Lower lobe of right lung (tissue), 2 donors: ENCODE measurements at regions not wholly inside any gene's neighbourhood (a gene's known extent, or its start where the extent isn't known, plus 50 kb on each side); places are given as distances from the start of the nearest gene placed in this dataset.

Source experiments
- ATAC-seq, 2 donors: fragments of 200-7000 bp; cut with Tn5 transposase; one replicate each; pipeline ENCODE4 v1.9.1; 2020 to 2022; ENCODE audit warnings: mild to moderate bottlenecking in 2 of 2, moderate library complexity in 2 of 2
- DNase-seq: peaks from one replicate; pipeline ENCODE4 v3.0.0-alpha.2; 2020
- H3K27ac ChIP-seq: fragments of 200-600 bp; one replicate; pipeline ENCODE4 v1.8.0; 2022
- H3K27me3 ChIP-seq: fragments of 200-600 bp; one replicate; pipeline ENCODE4 v1.8.0; 2022; ENCODE audit warnings: low read depth
- H3K36me3 ChIP-seq: fragments of 200-600 bp; one replicate; pipeline ENCODE4 v1.8.0; 2022; ENCODE audit warnings: mild to moderate bottlenecking
- H3K4me1 ChIP-seq: fragments of 200-600 bp; one replicate; pipeline ENCODE4 v1.8.0; 2022
- H3K4me3 ChIP-seq: fragments of 200-600 bp; one replicate; pipeline ENCODE4 v1.8.0; 2022; ENCODE audit warnings: mild to moderate bottlenecking
- H3K9me3 ChIP-seq: fragments of 200-600 bp; one replicate; pipeline ENCODE4 v1.8.0; 2022
- CTCF ChIP-seq: fragments of 200-600 bp; IDR thresholded peaks from one replicate; pipeline ENCODE4 v1.8.0; 2022; ENCODE audit warnings: antibody characterized with exemption, mild to moderate bottlenecking
- intact Hi-C: fragments of 100-400 bp; cut with DNase I; formaldehyde crosslinking; loops from one replicate; pipeline ENCODE4 v1.11.0; 2022
- donor health status: DM: no; HTN: yes; CAD: no; lungs with severe emphysema.

- H3K27me3 ChIP-seq, result no peaks in the 10 kb centered on the region
- TF ChIP-seq CTCF, result no peak
- no peaks in the 10 kb centered on the region for H3K36me3 ChIP-seq
- intact Hi-C loops, result no loop called here
- no peaks in the 10 kb centered on the region for H3K4me1 ChIP-seq
- no peak for DNase-seq
- H3K4me3 ChIP-seq, result no peak overlapping the region
- no peak for ATAC-seq
- H3K27ac ChIP-seq, result no peak overlapping the region
- H3K9me3 ChIP-seq, result peaks cover 34% of the 10 kb centered on the region
These were observed 381.6 kb downstream of the KLF5 start for GRCh38 chr13:73440296-73440895.

DNA sequence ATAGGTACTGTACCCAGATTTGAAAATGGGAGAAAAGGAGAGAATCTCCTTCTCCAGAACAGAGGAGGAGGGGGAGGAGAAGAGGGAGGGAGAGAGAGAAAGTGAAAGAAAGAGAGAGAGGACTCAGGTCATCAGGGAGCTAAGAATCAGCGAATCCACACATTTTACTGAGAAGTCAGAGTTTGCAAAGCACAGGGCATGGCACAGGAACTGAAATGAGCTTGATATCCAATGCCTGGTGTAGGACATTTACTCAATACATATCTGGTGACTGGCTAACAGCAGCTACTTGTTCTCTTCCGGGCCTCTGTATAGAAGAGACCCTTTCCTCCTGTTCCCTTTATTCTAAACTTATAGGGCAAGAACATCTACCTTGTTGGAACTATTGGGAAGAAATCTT lies 375.1 kb downstream of the KLF5 start:
- Histone ChIP-seq H3K9me3 (peaks cover 5% of the 10 kb centered on the region), H3K36me3 (no peaks in the 10 kb centered on the region), H3K27me3 (no peaks in the 10 kb centered on the region), H3K4me3 (no peak overlapping the region), H3K27ac (no peak overlapping the region), H3K4me1 (no peaks in the 10 kb centered on the region)
- ATAC-seq, result no peak
- intact Hi-C loops, result no loop called here
- no peak for DNase-seq
- TF ChIP-seq CTCF, result no peak

DNA sequence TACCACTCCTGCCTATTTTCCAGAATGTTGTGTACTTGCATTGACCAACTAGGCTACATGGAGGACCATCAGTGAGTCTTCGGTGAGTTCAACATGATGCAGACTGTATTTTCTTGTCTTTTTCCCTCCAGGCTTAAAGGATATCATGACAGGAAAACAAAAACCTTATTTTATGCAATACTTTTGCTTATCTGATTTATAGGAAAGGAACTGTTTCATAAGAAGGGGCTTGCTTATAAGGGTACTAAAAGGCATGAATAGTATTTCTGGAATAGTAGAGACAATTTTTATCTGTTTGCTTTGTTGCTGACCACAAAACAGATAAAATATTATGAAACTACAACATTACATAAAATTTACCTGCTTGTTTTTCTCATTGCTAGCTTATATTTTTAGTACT lies 374.7 kb downstream of the KLF5 start:
- intact Hi-C loops, result no loop called here
- no peak overlapping the region for H3K27ac ChIP-seq
- no peaks in the 10 kb centered on the region for H3K27me3 ChIP-seq
- ATAC-seq (no peak), DNase-seq (no peak)
- H3K9me3 ChIP-seq, result peaks cover 3% of the 10 kb centered on the region
- H3K4me1 ChIP-seq, result no peaks in the 10 kb centered on the region
- no peak for TF ChIP-seq CTCF
- no peaks in the 10 kb centered on the region for H3K36me3 ChIP-seq
- H3K4me3 ChIP-seq, result no peak overlapping the region

- ATAC-seq (peak in 1 of 2 donors; percentile 46), DNase-seq (no peak)
- intact Hi-C loops, result no loop called here
- no peak overlapping the region for H3K4me3 ChIP-seq
- no peak for TF ChIP-seq CTCF
- no peaks in the 10 kb centered on the region for H3K9me3 ChIP-seq
- no peaks in the 10 kb centered on the region for H3K4me1 ChIP-seq
- no peak overlapping the region for H3K27ac ChIP-seq
- H3K36me3 ChIP-seq, result no peaks in the 10 kb centered on the region
- H3K27me3 ChIP-seq, result no peaks in the 10 kb centered on the region
These were observed 370.9 kb downstream of the KLF5 start for GRCh38 chr13:73429701-73430100.

DNA sequence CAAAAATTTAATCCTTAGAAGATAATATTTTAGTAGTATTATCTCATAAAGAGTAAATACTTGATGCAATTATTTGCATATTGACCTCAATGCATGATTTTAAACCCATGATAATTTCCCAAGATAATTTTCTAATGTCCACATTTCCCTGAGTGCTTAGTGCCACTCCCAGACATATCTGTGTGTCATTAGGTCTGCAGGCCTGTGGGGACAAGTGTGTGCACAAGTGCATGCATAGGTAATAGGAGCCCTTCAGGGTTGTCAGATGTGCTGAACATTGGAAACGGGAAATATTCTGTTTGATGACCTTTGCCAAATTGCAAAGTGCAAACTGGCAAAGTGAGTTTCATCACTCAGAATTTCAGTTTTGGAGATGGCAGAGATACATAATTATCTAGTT lies 369.9 kb downstream of the KLF5 start:
- H3K4me3 ChIP-seq, result no peak overlapping the region
- H3K4me1 ChIP-seq, result no peaks in the 10 kb centered on the region
- H3K27ac ChIP-seq, result no peak overlapping the region
- no peak for DNase-seq
- H3K27me3 ChIP-seq, result no peaks in the 10 kb centered on the region
- ATAC-seq, result peak in 1 of 2 donors; percentile 53
- H3K36me3 ChIP-seq, result no peaks in the 10 kb centered on the region
- intact Hi-C loops, result no loop called here
- no peaks in the 10 kb centered on the region for H3K9me3 ChIP-seq
- no peak for TF ChIP-seq CTCF

DNA sequence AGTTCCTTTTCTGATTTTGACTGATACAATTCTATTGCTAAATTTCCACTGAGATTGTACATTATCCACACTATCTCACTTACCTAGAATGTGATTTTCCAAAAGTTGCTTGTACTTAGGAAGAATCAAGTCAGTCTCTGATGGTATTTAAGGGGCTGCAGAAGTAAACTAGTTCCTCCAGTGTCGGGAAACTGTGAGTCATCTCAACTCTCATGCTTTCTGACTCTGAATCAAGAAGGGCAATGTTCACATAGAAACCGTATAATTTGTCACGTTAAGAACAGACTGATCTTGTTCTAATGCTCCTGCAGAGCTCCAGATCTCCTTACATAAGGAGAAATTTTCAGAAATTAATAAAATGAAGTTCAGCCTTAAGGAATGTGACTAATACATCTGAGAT lies 369.3 kb downstream of the KLF5 start:
- DNase-seq (no peak), ATAC-seq (peak in 1 of 2 donors; percentile 75)
- TF ChIP-seq CTCF, result no peak
- Histone ChIP-seq H3K27ac (no peak overlapping the region), H3K27me3 (no peaks in the 10 kb centered on the region), H3K4me1 (no peaks in the 10 kb centered on the region), H3K36me3 (no peaks in the 10 kb centered on the region), H3K4me3 (no peak overlapping the region), H3K9me3 (no peaks in the 10 kb centered on the region)
- intact Hi-C loops, result no loop called here
